HG02973 (cell line): ENCODE measurements at regions not wholly inside any gene's neighbourhood (a gene's known extent, or its start where the extent isn't known, plus 50 kb on each side); places are given as distances from the start of the nearest gene placed in this dataset.
"Not testable (repeated sequence)": the region's sequence is repeated elsewhere in the genome, so short reads cannot be mapped to it uniquely, and the experiment has no call there.

Source experiments
- ATAC-seq: cut with Tn5 transposase; IDR thresholded peaks from one replicate; pipeline ENCODE4 v1.9.1; 2021; ENCODE audit warnings: moderate library complexity; ENCODE audit not compliant: unreplicated experiment

- ATAC-seq = no peak
Observed at GRCh38 chrX:121407627-121408026, 360.2 kb downstream of the GLUD2 start.

- not testable (repeated sequence) for ATAC-seq
Observed at GRCh38 chrX:121431514-121431913, 384.1 kb downstream of the GLUD2 start.

- ATAC-seq = no peak
Observed at GRCh38 chrX:121433289-121433688, 385.9 kb downstream of the GLUD2 start.

- not testable (repeated sequence) for ATAC-seq
Observed at GRCh38 chrX:121437666-121438065, 390.3 kb downstream of the GLUD2 start.

DNA sequence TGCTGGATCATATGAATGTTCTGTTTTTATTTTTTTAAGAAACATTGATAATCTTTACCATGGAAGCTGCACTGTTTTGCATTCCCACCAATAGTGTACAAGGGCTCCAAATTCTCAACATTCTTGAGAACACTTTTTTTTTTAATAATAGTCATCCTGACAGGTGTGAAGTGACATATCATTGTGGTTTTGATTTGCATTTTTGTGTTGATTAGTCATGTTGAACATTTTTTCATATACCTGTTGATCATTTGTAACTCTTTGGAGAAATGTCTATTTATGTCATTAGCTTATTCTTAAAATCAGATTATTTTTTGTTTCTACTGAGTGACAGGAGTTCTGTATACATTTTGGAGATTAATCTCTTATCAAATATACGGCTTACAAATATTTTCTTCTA lies 408.5 kb downstream of the GLUD2 start:
- no peak for ATAC-seq

DNA sequence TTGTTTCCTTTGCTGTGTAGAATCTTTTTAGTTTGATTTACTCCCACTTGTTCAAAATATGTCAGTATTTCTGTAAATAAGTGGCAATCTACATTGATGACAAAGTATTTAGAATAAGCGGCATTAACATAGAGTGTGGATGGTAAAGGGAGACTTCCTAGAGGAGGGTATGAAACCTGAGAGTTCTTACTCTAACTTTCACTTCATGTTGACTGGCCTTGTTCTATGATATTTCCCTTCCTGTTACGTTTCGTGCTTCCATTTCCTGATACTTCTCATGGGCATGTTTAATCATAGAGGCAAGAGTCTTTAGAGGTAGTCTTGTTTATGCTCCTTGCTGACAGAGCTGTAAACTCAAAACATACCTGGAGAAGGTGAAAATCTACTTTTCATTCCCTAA lies 408.9 kb downstream of the GLUD2 start:
- peak; percentile 53 for ATAC-seq

- no peak for ATAC-seq
Observed at GRCh38 chrX:121457096-121457495, 409.7 kb downstream of the GLUD2 start.

DNA sequence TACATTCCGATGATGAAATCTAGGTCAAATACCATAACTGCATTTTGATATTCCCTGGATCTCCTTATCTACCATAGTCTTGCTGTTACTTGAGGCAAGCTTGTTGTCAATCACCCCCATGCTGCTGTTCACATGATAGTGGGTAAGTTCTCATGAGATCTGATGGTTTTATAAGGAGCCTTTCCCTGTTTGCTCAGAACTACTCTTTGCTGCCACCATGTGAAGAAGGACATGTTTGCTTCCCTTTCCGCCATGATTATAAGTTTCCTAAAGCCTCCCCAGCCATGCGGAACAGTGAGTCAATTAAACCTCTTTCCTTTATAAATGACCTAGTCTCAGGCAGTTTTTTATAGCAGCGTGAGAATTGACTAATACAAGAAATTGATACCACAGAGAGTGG lies 432.0 kb downstream of the GLUD2 start:
- ATAC-seq = no peak

DNA sequence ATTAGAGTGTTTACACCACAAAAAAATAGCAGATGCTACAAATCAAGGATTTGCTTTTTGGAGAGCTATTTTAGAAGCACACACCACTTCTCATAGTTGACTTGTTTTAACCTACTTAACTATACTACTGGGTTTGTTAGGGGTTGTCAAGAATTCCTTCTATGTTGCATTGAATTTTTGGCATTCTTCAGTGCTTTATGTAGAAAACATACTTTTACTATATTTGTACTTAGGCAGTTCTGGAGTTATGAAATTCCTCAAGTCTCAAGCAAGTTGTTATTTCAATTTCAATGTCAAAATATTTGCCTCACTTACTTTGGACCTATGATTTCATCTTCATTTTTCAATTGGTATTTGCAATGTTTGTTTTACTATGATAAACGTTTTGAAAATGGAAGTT lies 449.6 kb downstream of the GLUD2 start:
- ATAC-seq = no peak

DNA sequence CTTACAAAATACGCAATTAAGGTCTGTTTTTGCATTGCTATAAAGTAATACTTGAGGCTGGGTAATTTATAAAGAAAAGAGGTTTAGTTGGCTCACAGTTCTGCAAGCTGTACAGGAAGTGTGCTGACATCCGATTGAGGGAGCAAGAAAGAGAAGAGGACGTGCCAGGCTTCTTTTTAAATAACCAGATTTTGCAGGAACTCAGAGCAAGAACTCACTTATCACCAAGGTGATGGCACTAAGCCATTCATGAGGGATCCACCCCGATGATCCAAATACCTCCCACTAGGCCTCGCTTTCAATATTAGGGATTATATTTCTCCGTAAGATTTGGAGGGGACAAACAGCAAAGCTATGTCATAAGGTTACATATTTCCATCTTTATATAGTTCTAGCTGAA lies 456.7 kb downstream of the GLUD2 start:
- no peak for ATAC-seq

DNA sequence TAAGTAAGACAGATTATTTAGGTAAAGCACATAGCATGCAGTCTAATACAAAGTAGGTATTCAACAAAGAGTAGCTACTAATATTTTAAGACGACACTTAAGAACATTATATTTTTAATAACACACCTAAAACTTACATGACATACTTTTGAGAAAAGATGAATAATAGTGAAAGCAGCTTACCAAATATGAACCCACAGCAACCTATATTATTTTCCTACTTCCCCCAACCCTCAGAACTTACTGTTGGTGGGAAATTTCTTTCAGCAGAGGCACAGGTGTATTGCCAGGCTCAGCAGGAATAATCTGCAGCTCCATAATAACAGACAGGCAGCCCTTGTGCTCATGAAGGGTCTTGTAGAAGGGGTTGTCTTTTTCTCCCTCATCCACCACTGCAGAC lies 498.9 kb downstream of the GLUD2 start:
- no peak for ATAC-seq

- ATAC-seq = no peak
Observed at GRCh38 chrX:121558886-121559285, 511.5 kb downstream of the GLUD2 start.

- ATAC-seq = no peak
Observed at GRCh38 chrX:121562616-121563015, 515.2 kb downstream of the GLUD2 start.

- ATAC-seq = no peak
Observed at GRCh38 chrX:121569609-121570008, 522.2 kb downstream of the GLUD2 start.

DNA sequence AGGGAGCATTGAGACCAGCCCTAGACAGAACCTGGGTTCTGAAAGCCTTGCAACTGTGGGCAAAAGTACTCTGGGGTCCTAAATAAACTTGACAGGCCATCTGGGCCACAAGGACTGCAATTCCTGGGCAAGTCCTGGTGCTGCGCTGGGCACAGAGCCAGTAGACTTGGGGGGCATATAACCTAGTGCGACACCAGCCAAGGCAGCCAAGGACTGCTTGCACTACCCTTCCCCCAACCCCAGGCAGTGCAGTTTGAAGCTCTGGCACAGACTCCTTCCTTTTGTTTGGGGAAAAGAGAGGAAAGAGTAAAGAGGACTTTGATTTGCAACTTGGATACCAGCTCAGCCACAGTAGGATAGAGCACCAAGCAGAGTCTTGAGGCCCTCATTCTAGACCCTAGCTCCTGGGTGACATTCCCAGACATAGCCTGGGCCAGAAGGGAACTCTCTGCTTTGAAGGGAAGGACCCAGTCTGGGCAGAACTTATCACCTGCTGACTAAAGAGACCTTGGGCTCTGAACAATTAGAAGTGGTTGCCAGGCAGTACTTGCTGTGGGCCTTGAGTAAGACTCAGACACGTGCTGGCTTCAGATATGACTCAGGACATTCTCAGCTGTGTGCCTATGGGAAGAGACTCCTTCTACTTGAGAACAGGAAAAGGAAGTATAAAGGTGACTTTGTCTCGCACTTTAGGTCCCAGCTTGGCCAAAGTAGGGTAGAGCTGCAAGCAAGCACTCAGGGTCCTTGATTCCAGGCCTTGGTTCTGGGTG lies 522.8 kb downstream of the GLUD2 start:
- peak; percentile 78 for ATAC-seq

DNA sequence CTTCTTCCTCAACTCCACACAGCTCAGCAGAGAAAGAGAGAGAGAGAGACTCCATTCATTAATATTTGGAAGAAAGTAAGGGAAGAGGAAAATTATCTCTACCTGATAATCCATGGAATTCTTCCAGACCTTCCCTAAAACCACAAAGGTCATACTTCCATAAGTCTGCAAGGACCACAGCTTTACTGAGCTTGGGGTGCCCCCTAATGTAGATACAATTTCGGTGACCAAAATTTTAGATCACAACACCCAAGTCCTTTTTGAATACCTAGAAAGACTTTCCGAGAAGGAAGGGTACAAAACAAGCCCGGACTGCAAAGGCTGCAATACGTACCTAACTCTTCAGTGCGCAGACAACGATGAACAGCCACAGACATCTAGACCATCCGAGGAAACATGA lies 523.9 kb downstream of the GLUD2 start:
- no peak for ATAC-seq

DNA sequence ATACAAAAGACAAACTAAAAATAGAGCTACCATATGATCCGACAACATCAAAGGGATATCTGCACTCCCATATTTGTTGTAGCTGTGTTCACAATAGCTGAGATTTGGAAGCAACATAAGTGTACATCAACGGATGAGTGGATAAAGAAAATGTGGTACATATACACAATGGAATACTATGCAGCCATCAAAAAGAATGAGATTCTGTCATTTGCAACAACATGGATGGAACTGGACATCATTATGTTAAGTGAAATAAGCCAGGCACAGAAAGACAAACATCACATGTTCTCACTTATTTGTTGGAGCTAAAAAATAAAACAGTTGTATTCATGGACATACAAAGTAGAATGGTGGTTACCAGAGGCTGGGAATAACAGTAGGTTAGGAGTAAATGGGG lies 527.0 kb downstream of the GLUD2 start:
- not testable (repeated sequence) for ATAC-seq

GRCh38 chrX:121579016-121579760 lies 531.8 kb downstream of the GLUD2 start:
- ATAC-seq = no peak

DNA sequence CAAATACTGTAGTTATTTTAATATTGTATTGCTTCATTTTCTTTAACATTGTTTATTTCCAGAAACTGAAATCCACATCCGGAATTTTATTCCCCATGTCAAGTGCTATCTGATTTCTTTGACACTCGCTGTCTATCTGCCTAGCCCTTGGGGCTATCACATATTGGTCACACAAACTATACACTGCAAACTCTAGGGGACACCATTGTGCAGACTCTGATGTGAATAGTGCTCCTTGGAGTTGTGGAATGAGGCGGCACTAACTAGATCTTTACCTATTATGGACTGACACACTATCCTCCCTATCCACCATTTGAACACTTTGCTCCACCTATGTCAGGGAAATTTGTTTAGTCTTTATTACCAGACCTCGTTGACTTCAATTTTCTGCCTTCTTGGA lies 534.5 kb downstream of the GLUD2 start:
- no peak for ATAC-seq

DNA sequence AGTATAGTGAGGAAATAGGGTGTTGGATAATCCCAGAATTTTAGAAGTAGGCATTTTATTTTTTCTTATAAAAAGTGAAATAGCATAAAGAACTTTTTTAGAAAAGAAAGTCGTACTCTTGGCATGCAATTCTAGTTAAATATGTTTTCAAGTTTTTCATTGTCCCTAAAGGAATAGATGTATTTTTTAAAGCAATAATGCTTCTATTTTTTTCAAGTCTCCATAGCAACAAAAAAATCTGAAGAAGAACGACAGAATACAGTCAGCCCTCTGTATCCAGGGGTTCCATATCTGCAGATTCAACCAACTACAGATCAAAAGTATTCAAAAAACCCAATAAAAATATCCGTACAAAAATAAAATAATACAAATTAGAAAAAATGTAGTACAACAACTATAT lies 538.2 kb downstream of the GLUD2 start:
- no peak for ATAC-seq

DNA sequence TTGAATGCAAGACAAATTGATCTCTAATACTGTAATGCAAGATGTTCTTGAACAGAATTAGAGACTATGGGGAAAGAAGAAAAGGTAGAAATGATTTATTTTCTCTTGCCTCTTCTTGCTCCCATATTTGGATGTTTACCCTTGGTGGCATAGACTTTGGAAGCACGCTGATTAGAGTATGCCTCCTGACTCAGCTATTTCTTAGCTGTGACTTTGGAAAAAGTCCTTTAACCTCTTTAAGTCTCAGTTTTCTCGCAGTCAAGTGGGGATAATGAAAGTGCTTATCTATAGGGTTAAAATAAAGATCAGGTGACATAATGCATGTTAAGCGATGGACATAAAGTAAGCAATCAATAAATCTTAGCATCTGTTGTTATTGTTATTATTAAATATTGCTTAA lies 545.5 kb downstream of the GLUD2 start:
- ATAC-seq = no peak

DNA sequence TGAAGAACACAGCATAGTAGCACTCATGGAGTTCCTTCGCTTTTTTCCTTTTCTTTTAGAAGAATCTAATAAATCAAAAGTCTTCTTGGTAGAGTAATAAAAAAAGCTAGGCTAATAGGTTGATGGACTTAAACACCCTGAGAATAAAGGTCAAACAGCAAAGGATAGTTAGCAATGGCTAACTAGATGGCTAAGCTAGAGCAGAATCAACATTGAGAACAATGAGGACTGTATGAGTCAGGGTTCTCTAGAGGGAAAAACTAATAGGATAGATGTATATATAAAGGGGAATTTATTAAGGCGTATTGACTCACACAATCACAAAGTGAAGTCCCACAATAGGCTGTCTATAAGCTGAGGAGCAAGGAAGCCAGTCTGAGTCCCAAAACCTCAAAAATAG lies 550.9 kb downstream of the GLUD2 start:
- ATAC-seq = no peak
